ENCODE measurements at regions not wholly inside any gene's neighbourhood (a gene's known extent, or its start where the extent isn't known, plus 50 kb on each side); places are given as distances from the start of the nearest gene placed in this dataset.

DNA sequence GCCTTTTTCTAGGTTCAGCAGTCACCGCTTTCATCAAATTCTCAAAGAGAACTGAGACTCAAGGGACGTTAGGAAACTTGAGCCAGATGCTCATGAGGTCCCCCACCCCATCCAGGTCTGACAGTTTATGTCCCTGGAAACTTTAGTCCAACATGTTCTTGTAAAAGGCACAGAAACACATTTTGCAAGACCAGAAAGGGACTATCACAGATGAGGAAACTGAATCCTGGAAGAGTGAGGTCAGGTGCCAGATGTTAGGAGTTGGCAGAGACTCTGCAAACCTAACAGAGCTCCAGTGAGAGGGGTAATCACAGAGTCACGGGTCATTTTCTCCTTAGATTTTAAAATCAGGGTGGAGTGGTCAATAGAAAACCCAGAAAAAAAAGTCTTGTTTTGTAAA is 76.6 kb downstream of the RDH14 start:
- TF ChIP-seq, protein P1, sequence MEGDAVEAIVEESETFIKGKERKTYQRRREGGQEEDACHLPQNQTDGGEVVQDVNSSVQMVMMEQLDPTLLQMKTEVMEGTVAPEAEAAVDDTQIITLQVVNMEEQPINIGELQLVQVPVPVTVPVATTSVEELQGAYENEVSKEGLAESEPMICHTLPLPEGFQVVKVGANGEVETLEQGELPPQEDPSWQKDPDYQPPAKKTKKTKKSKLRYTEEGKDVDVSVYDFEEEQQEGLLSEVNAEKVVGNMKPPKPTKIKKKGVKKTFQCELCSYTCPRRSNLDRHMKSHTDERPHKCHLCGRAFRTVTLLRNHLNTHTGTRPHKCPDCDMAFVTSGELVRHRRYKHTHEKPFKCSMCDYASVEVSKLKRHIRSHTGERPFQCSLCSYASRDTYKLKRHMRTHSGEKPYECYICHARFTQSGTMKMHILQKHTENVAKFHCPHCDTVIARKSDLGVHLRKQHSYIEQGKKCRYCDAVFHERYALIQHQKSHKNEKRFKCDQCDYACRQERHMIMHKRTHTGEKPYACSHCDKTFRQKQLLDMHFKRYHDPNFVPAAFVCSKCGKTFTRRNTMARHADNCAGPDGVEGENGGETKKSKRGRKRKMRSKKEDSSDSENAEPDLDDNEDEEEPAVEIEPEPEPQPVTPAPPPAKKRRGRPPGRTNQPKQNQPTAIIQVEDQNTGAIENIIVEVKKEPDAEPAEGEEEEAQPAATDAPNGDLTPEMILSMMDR (optimal IDR thresholded peaks at IDR 0.05 in 1 of 3, IDR thresholded peaks at IDR 0.05 in 1 of 3, conservative IDR thresholded peaks at IDR 0.05 in 1 of 3; ENCODE audit: extremely low read depth in 1 of 3, insufficient read depth in 2 of 3, low read length in 3 of 3) = no peak
- no peak for TF ChIP-seq EZH2 (IDR thresholded peaks at IDR 0.05; ENCODE audit: low read length)

All from keratinocyte (primary cell).